NCI-H748 treated with DMSO at 0.1 percent for 48 hours (cell line): ENCODE measurements at regions not wholly inside any gene's neighbourhood (a gene's known extent, or its start where the extent isn't known, plus 50 kb on each side); places are given as distances from the start of the nearest gene placed in this dataset.

ENCODE experiments used
- DNase-seq: peaks from one replicate; lab custom pipeline; 2025; lab: John Stamatoyannopoulos, UW

- DNase-seq: no peak
These were observed 178.4 kb downstream of the MRPL14 start for GRCh38 chr6:43948527-43949485.

- DNase-seq: no peak
These were observed 177.8 kb downstream of the VEGFA start for GRCh38 chr6:43947860-43948259.

- no peak for DNase-seq
These were observed 176.8 kb downstream of the VEGFA start for GRCh38 chr6:43946641-43947363.

DNA sequence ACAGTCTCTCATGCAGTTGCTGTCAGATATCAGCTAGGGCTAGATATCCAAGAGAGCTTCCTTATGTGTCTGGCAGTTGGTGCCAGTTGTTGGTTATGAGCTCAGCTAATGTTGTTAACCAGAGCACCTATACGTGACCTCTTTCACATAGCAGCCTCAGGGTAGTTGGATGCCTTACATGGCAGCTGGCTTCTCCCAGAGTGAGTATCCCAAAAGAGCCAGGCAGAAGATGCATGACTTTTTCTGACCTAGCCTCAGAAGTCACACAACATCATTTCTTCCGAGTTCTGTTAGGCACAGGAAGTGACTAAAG lies 175.7 kb downstream of the VEGFA start:
- DNase-seq: no peak

DNA sequence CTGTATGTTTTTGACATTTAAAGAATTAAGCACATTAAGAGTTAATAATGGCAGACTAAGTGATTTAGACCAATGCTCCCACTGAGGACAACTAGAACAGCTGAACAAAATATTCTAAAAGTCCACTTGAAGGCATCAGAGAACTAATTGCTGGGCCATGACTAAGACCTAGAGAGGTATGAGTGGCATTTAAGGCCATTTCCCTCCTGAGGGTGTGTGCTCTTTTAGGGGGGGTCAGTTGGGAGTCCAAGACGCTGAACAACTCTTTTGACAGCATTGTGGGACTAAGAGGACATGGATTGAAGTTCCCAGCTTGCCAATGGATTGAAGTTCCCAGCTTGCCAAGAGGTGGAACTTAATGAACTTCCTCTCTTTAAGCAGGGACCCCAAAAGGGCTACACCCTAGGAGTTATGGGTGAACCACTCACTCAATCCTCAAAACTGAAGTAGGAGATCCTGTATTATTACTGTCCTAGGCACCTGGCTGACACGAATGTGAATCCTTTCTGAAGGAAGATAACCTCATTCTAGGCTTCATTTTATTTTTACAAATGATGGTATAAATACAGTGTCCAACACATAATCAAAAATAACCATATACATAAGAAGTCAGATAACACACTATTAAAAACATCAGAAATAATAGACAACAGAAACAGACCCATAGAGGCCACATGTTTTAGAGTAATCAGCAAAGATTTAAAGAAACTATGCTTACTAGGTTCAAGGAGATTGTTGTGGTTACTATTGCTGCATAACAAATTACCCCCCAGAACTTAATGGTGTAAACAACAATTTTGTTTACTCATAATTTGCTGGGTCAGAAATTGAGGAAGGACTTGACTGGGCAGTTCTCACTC lies 175.1 kb downstream of the VEGFA start:
- DNase-seq: no peak

- DNase-seq: no peak
These were observed 173.8 kb downstream of the VEGFA start for GRCh38 chr6:43943781-43944250.

GRCh38 chr6:43943099-43943766 lies 173.2 kb downstream of the VEGFA start:
- no peak for DNase-seq

DNA sequence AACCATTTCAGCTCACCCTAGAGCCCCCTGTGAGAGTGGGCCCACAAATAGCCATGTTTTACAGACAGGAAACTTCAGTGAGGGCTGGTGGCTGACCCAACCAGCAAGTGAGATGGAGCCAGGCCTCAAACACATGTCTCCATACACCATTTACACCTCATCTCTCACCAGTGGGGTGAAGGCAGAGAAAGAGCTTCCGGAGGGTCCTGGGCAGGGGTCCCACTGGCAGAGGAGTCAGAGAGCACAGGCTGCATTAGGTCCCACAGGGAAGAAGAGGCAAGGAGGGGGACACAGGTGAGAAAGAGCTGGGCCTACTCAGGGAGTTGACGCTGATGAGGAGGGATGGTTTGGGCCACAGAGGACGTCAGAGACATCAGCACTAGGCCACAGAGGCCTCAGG lies 172.6 kb downstream of the VEGFA start:
- DNase-seq: no peak

GRCh38 chr6:43942011-43942442 lies 172.0 kb downstream of the VEGFA start:
- DNase-seq: no peak

- no peak for DNase-seq
These were observed 171.2 kb downstream of the VEGFA start for GRCh38 chr6:43941174-43941573.

GRCh38 chr6:43940393-43941087 lies 170.5 kb downstream of the VEGFA start:
- no peak for DNase-seq

- no peak for DNase-seq
These were observed 170.0 kb downstream of the VEGFA start for GRCh38 chr6:43940071-43940392.

DNA sequence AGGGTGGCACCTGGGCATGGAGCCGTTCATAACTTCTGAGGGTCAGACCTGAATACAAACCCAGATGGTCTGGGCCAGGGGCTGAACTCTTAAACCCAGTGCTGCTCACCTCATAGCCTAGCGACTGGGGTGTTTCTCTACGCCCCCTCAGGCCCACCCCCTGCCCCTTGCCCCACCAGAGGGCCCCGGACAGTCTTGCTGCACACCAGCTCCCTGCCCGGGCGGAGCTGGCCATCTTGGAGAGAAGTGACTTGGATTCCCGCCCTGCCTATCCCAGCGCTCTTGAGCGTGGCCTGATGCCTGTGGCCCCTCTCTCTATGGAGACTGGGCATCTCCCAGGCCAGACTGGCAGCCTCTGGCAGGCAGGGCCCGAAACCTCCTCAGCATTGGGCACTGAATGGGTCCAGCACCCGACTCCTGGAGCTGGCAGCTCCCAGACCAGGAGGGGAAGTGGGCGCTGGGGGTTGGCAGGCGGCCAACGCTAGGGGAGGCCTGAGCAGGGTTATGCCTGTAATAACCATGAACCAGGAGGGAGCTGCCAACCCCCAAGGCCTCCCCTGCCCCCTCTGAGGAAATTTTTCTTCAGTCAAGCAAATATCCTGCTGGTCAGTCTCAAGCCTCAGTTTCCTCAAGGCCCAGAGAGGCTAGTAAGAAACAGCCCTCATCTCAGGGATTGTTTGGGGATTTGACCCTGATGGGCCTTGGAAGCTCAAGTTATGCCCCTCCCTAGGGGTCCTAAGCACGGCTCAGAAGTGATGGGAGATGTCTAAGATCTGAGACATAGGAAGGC lies 169.5 kb downstream of the VEGFA start:
- no peak for DNase-seq

DNA sequence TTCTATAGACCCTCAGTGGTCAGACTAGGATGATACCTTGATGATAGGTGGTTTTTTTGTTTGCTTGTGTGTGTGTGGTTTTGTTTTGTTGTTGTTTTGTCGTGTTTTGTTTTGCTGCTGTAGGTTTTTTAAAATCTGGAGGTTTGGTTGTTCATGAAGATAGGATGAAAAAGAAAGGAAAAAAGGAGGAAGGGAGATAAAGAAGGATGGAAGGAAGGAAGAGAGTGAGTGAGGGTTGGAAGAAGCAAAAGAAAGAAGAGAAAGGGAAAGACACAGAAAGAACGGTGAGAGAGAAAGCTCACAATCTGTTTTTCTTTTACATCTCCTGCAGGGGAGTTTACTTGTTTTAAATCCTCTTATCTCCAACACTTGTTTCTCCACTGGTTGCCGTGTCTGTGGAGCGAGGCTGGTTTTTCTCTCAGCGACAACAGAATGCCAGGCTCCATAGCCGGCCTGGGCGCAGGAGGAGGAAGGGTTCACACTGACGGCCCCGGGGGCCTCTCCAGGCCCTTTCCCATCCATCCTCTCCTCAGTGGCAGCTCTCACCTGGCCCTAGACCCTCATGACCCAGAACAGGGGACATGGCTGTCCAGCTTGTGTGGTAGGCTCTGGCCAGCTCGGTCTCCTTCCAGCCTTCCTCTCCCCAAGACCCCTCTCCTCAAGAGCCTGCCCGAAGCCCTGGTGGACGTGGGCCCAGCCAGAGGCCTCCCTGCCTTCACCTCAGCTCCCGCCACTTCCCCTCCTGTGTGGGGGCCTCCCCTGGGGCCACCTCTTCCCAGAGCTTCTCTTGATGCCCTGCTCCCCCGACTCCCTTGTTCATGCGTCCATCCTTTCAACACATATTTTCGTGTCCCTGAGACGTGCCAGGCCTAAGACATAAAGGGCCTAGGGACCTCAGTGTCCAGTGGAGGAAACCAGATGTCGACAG lies 168.4 kb downstream of the VEGFA start:
- DNase-seq: no peak

GRCh38 chr6:43937236-43938177 lies 167.5 kb downstream of the VEGFA start:
- DNase-seq: no peak

DNA sequence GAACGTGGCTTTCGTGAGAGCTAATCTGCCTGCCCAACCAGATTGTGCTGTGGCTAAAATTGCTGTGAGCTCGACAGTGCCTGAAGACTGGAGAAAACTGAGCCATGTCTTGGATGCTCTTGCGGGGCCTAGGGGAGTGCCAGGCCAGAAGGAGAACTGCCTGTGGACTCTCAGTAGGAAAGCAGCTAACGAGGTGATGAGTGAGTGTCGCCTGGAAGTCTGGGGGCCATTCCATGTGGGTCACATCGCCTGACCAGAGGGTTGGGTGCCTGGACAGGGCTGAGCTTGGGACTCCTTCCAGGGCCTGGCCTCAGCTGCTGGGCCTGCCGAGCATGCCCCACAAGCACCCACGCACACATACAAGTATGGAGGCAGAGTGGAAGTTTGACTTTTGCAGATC lies 166.5 kb downstream of the VEGFA start:
- no peak for DNase-seq

DNA sequence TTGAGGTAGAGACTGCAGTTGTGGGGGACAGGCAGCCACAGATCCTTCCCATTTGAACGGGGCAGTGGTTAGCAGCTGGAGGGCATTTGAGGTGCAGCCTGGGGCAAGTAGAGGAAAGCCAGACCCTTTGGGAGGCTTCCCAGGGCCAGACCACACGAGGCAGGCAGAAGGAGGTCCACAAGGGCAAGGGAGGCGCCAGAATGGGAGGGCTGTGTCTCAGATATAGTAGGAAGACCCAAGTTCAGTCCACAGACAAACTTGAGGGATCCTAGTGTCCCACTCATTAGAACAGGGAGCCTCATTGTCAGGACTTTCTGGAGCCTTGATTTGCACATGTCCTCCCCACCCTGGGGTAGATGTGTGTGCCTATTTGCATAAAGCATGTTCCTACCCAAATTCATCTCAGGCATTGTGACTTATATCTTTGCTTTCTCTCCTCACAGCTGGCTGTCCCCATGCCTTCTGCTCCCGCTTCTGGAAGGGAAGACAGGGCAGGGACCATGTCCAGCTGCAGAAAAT lies 166.0 kb downstream of the VEGFA start:
- no peak for DNase-seq
